ENCODE measurements at regions not wholly inside any gene's neighbourhood (a gene's known extent, or its start where the extent isn't known, plus 50 kb on each side); places are given as distances from the start of the nearest gene placed in this dataset.

GRCh38 chr6:91433660-91434534 is 847.0 kb upstream of the MAP3K7 start:
- no peak for DNase-seq

DNA sequence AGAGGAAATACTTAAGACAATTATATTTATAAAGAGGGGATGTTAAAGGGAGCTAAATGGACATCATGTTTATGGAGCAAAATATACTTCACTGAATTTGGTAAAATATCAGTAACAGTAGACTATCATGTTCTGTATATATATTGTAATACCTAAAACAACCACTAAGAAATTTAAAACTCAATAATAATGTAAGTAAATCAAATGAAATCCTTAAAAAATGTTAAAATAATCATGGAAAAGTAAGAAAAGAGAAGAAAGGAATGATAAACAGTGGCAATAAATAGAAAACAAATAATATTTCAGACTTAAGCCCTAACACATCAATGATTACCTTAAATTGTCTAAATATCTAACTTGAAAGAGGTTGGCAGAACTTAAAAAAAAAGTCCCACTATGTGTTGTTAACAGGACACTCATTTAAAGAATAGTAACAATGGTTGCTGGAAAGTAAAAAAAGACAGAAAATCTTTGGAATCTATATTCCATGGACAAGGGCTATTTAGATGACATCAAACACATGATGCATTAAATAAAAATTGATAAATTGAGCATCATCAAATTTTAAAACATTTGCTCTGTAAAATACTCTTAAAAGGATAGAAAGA is 842.2 kb upstream of the MAP3K7 start:
- DNase-seq: no peak

- no peak for DNase-seq
These were observed 841.4 kb upstream of the MAP3K7 start for GRCh38 chr6:91428296-91428695.

DNA sequence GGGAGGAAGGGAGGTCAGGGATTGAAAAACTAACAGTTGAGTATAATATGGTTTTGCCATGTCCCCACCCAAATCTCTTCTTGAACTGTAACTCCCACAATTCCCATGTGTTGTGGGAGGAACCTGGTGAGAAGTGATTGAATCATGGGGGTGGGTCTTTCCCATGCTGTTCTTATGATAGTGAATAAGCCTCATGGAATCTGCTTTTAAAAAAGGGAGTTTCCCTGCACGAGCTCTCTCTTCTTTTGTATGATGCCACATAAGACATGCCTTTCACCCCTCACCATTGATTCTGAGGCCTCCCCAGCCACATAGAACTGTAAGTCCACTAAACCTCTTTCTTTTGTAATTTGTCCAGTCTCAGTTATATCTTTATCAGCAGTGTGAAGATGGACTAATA is 833.4 kb upstream of the MAP3K7 start:
- DNase-seq: no peak

DNA sequence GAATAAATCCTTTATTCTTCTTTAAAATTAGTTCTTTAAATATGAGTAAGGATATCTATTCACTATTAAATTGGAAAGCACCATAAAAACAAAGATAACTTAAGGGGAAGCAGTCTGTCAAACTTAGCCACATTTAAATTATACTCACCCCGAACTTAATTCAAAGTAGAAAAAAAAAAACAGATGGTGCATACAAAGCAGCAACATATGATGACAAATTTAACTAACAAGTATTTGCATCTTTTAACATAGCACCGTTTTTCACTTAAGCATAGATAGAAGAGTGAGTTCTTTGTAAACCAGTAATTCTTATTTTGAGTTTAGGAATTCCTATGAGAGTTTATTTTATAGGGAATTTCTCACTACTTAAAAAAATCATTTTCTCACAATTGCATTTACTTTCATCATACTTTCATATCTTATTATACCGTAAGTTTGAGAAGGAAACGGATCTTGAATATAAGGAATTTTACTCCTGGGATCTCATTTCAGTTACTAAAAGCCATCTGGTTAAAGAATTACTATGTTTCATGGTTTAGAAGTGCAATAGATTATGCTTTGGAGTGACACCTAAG is 828.2 kb upstream of the MAP3K7 start:
- DNase-seq: no peak

- no peak for DNase-seq
These were observed 825.7 kb upstream of the MAP3K7 start for GRCh38 chr6:91412532-91412931.

- no peak for DNase-seq
These were observed 820.8 kb upstream of the MAP3K7 start for GRCh38 chr6:91407706-91408105.

GRCh38 chr6:91392951-91393350 is 806.1 kb upstream of the MAP3K7 start:
- no peak for DNase-seq

GRCh38 chr6:91387290-91388059 is 800.6 kb upstream of the MAP3K7 start:
- no peak for DNase-seq

GRCh38 chr6:91386204-91386603 is 799.3 kb upstream of the MAP3K7 start:
- no peak for DNase-seq

DNA sequence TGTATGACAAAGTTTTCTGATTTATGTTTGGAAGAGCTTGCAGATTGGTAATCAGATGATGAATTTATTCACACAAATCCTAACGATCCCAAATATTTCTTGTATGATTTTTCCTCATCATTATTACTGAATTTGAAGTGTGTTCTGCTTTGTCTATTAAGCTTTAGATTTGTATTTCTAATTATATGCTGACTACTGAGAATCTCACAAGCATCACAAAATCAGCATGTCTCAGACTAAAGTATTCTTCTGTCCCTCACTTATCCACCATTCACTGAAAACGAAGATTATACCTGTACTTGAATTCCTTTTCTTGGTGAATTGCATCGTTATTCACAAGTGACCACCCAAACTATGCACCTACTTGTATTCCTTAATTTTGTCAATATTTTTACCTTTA is 796.3 kb upstream of the MAP3K7 start:
- no peak for DNase-seq

- no peak for DNase-seq
These were observed 789.8 kb upstream of the MAP3K7 start for GRCh38 chr6:91376686-91377085.

DNA sequence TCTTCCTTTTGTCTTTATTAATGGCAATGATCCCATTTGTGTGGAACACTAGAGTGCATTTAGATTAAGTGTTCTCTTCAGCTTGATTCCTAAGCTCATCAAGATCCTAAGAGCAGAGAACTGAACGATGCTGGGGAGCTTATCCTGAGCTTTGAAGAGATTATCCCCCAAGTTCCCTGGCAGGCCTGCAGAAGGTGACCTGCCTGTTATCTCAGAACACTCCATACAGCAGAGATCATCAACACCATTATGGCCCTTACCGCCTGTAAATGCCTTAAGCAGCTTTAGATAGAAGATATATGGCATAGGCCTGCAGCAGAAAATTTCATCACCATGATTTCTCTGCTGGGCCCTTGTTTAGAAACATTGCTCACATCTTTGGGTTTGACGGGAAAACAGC is 779.9 kb upstream of the MAP3K7 start:
- DNase-seq: no peak

DNA sequence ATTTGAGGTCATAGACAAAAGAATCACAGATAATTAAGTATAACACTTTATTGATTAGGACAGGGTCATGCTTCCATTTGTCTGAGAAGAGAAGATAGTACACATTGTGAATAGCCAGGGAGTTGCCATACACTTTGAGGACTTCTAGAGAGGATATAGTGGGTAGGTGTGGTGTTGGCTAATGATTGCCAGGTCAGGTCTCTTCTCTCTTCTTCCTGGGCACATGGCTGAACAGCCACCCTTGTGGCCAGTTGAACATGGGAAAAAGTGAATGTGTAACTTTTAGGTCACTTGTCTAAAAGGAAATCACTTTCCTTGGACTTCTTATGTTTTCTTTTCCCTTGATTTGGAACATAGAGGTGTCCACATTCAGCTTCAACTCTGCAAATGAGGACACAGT is 772.1 kb upstream of the MAP3K7 start:
- DNase-seq: no peak

GRCh38 chr6:91352878-91353277 is 766.0 kb upstream of the MAP3K7 start:
- no peak for DNase-seq

DNA sequence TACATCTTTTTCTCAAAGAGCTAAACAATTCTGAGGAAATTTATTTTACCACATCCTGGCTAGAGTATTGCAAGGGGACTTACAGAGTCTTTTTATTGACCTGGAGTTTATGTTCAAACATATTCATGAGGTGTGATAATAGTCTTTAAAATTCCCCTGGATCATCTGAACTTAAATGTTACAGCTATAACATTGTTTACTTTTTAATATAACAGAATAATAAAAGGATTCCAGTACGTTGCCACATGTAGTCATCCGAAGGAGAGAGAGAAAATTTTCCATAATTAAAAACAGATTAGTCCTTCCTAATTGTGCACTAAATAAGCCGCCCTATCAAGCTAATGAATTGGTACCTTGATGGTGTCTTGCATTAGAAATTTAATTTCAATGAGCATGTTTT is 765.4 kb upstream of the MAP3K7 start:
- DNase-seq: no peak

DNA sequence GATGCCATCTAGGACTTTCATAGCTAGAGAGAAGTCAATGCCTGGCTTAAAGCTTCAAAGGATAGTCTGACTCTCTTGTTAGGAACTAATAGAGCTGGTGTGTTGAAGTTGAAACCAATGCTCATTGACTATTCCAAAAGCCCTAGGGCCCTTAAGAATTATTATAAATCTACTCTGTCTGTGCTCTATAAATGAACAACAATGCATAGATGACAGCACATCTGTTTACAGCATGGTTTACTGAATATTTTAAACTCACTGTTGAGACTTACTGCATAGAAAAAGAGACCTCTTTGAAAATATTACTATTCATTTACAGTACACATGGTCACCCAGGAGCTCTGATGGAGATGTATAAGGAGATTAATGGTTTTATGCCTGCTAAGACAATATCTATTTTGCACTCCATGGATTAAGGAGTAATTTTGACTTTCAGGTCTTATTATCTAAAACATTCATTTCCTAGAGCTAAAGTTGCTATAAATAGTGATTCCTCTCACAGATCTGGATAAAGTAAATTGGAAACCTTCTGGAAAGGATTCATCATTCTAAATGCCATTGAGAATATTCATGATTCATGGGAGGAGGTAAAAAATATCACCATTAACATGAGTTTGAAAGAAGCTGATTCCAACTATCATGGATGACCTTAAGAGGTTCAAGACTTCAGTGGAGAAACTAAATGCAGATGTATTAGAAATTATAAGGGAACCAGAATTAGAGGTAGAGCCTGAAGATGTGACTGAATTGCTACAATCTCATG is 763.5 kb upstream of the MAP3K7 start:
- DNase-seq: no peak

GRCh38 chr6:91341473-91341872 is 754.6 kb upstream of the MAP3K7 start:
- DNase-seq: no peak

- no peak for DNase-seq
These were observed 754.1 kb upstream of the MAP3K7 start for GRCh38 chr6:91340896-91341395.

DNA sequence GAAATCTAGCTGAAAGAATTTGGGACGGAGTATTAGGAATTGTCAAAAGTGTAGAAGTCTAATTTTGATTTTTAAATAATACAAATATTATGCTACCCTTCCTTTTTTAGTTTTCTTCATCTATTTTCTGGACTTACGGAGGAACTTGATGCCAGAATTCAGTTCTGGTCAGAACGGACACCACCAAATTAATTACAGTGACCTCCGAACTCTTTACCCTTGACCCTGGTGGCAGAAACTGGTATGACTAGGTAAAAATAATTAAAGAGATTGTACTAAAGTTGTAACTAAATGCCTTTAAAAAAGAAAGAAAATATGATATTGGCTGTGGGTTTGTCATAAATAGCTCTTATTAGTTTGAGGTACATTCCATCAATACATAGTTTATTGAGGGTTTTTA is 751.1 kb upstream of the MAP3K7 start:
- DNase-seq: no peak

DNA sequence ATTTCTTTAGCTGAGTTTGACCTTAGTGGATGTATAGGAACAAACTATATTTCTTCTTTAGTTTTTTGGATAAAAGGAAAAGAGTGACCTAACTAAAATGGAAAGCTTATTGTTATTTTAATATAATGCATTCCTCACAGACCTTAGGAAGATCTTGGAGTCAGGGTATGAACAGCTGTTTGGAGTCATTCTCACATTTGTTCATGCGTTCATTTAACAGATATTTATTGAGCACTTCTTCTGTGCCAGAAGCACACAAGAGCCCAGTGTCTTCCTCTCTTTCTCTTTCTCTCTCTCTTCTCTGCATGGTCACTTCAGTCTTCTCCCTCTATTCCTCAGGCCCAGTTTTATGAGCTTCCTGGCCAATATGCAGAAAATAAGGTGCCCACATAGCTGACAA is 744.0 kb upstream of the MAP3K7 start:
- no peak for DNase-seq

DNA sequence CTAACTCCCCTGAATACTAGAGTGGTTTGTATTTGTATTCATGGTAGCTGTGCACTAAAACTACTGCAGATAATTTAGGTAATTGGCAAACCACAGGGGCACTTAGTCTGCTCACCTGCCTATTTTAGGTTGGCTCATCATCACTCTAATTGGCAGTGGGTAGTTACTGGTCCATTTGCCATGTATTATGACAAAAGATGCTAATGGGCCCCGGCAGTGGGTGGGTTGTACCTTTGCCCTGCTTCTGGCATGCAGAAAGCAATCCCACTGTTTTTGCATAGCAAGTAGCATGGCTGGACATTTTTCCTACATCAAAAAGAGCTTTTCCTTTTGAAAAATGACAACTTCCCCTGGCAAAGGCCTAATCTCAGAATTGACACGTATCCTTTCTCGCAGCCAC is 741.4 kb upstream of the MAP3K7 start:
- DNase-seq: peak; percentile 67

DNA sequence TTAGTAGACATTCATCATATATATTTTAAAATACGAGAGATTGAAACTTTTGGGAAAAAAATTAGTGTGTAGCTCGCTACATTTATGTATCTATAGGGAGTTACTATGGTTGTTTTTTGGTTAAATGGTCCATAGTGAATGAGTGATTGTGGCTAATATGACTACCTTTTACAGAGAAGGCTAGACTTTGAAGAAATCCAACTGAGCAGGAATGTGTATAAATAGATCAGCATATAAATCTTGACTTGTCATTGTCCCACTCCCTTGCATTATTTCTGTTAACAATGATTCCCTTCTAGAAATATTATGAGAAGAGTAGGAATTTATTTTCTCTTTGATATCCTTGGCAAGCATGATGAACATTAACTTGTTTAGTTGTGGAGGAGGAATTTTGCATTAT is 737.8 kb upstream of the MAP3K7 start:
- no peak for DNase-seq

Data from NCI-H2227 treated with DMSO at 0.1 percent for 48 hours (cell line).